Caco-2 (cell line): ENCODE measurements at regions not wholly inside any gene's neighbourhood (a gene's known extent, or its start where the extent isn't known, plus 50 kb on each side); places are given as distances from the start of the nearest gene placed in this dataset.
"Not testable (repeated sequence)": the region's sequence is repeated elsewhere in the genome, so short reads cannot be mapped to it uniquely, and the experiment has no call there.

Source experiments
- BruUV-seq: library from RNA; stranded (reverse); fragments of 400-500 nt; replicated peaks from 2 replicates; lab custom pipeline; 2021; lab: Mats Ljungman, UMichigan
- CTCF ChIA-PET: fragments of 300-600 bp; sonication (Branson Sonifier 250); formaldehyde crosslinking; loops from one replicate; lab custom pipeline; 2022; ENCODE audit warnings: antibody characterized with exemption; lab: Charles Lee
- POLR2A ChIA-PET: fragments of 300-600 bp; sonication (Branson Sonifier 250); formaldehyde crosslinking; loops from one replicate; lab custom pipeline; 2022; ENCODE audit warnings: antibody characterized with exemption; lab: Charles Lee
- DNase-seq, 2 experiments: peaks; one replicate each; pipeline versions ENCODE4 v3.0.0 to v3.0.0-alpha.2; 2020 to 2022
- H3K27me3 ChIP-seq: replicated peaks from 2 replicates; pipeline ENCODE4 v1.6.0; 2011; ENCODE audit warnings: low read length; ENCODE audit not compliant: control insufficient read depth, insufficient read depth
- H3K36me3 ChIP-seq: 2 replicates; pipeline ENCODE4 v1.5.1; 2011; ENCODE audit warnings: low read length; ENCODE audit not compliant: control insufficient read depth, insufficient read depth
- H3K4me1 ChIP-seq: fragments of 250-450 bp; sonication (Bioruptor Pico); 2 replicates; pipeline ENCODE4 v1.5.1; 2020; ENCODE audit warnings: mild to moderate bottlenecking
- H3K4me3 ChIP-seq: 2 replicates; pipeline ENCODE4 v1.5.1; 2011; ENCODE audit warnings: low read depth, mild to moderate bottlenecking, control low read depth, low read length
- H3K9me3 ChIP-seq: fragments of 250-450 bp; sonication (Bioruptor Pico); 2 replicates; pipeline ENCODE4 v1.5.1; 2020; ENCODE audit warnings: mild to moderate bottlenecking, moderate library complexity
- H3K27ac Mint-ChIP-seq: one replicate; pipeline ENCODE4 v1.8.0; 2022; ENCODE audit warnings: mixed read lengths; ENCODE audit not compliant: unreplicated experiment
- H3K27me3 Mint-ChIP-seq: one replicate; pipeline ENCODE4 v1.8.0; 2022; ENCODE audit warnings: mixed read lengths; ENCODE audit not compliant: insufficient read depth, unreplicated experiment
- H3K36me3 Mint-ChIP-seq: one replicate; pipeline ENCODE4 v1.8.0; 2022; ENCODE audit warnings: mild to moderate bottlenecking, mixed read lengths; ENCODE audit not compliant: insufficient read depth, unreplicated experiment
- H3K4me1 Mint-ChIP-seq: one replicate; pipeline ENCODE4 v1.8.0; 2022; ENCODE audit warnings: low read depth, mixed read lengths; ENCODE audit not compliant: unreplicated experiment
- H3K4me3 Mint-ChIP-seq: one replicate; pipeline ENCODE4 v1.8.0; 2022; ENCODE audit warnings: mild to moderate bottlenecking, moderate library complexity, mixed read lengths; ENCODE audit not compliant: unreplicated experiment
- H3K9me3 Mint-ChIP-seq: one replicate; pipeline ENCODE4 v1.8.0; 2022; ENCODE audit warnings: mixed read lengths; ENCODE audit not compliant: unreplicated experiment
- CTCF ChIP-seq, 2 experiments: fragments of 200-600 bp in 1 of 2; IDR thresholded peaks; 1 replicate in 1 of 2; 2 replicates in 1 of 2; pipeline versions ENCODE4 v1.5.1 to v1.8.0; 2011 to 2022; ENCODE audit warnings: antibody characterized with exemption in 1 of 2, control low read depth in 1 of 2, inconsistent platforms in 1 of 2, low read depth in 1 of 2, low read length in 1 of 2, mild to moderate bottlenecking in 1 of 2, moderate library complexity in 1 of 2; ENCODE audit not compliant: insufficient read depth in 1 of 2, severe bottlenecking in 1 of 2, unreplicated experiment in 1 of 2
- intact Hi-C: fragments of 100-400 bp; cut with micrococcal nuclease; formaldehyde crosslinking; loops from one replicate; pipeline ENCODE4 v1.10.0; 2022; ENCODE audit not compliant: unreplicated experiment

- no peak for TF ChIP-seq CTCF (IDR thresholded peaks at IDR 0.05; ENCODE audit: insufficient read depth in 1 of 2, low read depth in 1 of 2, low read length in 1 of 2, severe bottlenecking in 1 of 2, unreplicated experiment in 1 of 2)
- Histone ChIP-seq H3K27me3 (no peaks in the 10 kb centered on the region), H3K36me3 (no peaks in the 10 kb centered on the region; the same call in 1 of the 2 replicates), H3K9me3 (no peaks in the 10 kb centered on the region), H3K4me1 (peaks cover 9% of the 10 kb centered on the region), H3K4me3 (no peak overlapping the region)
- Mint-ChIP-seq H3K36me3 (no peaks in the 10 kb centered on the region), H3K4me3 (no peak overlapping the region), H3K4me1 (peaks cover 16% of the 10 kb centered on the region), H3K27ac (peak overlapping the region; percentile 24), H3K9me3 (peaks cover 45% of the 10 kb centered on the region), H3K27me3 (no peaks in the 10 kb centered on the region)
- ChIA-PET POLR2A (no interaction called here), CTCF (no interaction called here)
- intact Hi-C loops, result no loop called here
- BruUV-seq, result no TSS peak
- peak in 1 of 2 experiments; percentile 3 for DNase-seq
Measured at GRCh38 chr6:156421933-156422332, 355.2 kb upstream of the ARID1B start.

- intact Hi-C loops, H3K36me3 Mint-ChIP-seq, CTCF ChIA-PET, POLR2A ChIA-PET, H3K4me3 Mint-ChIP-seq, H3K4me3 ChIP-seq, H3K27me3 Mint-ChIP-seq, H3K9me3 ChIP-seq, DNase-seq, H3K27me3 ChIP-seq, BruUV-seq, H3K4me1 ChIP-seq, H3K27ac Mint-ChIP-seq, H3K36me3 ChIP-seq: not testable (repeated sequence)
- Mint-ChIP-seq H3K9me3 (peaks cover 45% of the 10 kb centered on the region), H3K4me1 (peaks cover 16% of the 10 kb centered on the region)
Measured at GRCh38 chr6:156421301-156421700, 355.9 kb upstream of the ARID1B start.

GRCh38 chr6:156420172-156420993 is 356.8 kb upstream of the ARID1B start:
- peaks cover 45% of the 10 kb centered on the region for H3K9me3 Mint-ChIP-seq
- peaks cover 9% of the 10 kb centered on the region for H3K4me1 ChIP-seq
- no peaks in the 10 kb centered on the region for H3K9me3 ChIP-seq
- TF ChIP-seq CTCF (IDR thresholded peaks at IDR 0.05; ENCODE audit: insufficient read depth in 1 of 2, low read depth in 1 of 2, low read length in 1 of 2, severe bottlenecking in 1 of 2, unreplicated experiment in 1 of 2), result no peak
- intact Hi-C loops, result no loop called here
- POLR2A ChIA-PET, result no interaction called here
- H3K4me3 Mint-ChIP-seq, result no peak overlapping the region
- H3K36me3 ChIP-seq, result no peaks in the 10 kb centered on the region; the same call in 1 of the 2 replicates
- no peak overlapping the region for H3K27ac Mint-ChIP-seq
- DNase-seq, result no peak
- no peaks in the 10 kb centered on the region for H3K27me3 ChIP-seq
- BruUV-seq, result no TSS peak
- no peaks in the 10 kb centered on the region for H3K36me3 Mint-ChIP-seq
- peaks cover 16% of the 10 kb centered on the region for H3K4me1 Mint-ChIP-seq
- CTCF ChIA-PET, result no interaction called here
- H3K4me3 ChIP-seq, result no peak overlapping the region
- H3K27me3 Mint-ChIP-seq, result no peaks in the 10 kb centered on the region
